ENCODE measurements at regions not wholly inside any gene's neighbourhood (a gene's known extent, or its start where the extent isn't known, plus 50 kb on each side); places are given as distances from the start of the nearest gene placed in this dataset.

DNA sequence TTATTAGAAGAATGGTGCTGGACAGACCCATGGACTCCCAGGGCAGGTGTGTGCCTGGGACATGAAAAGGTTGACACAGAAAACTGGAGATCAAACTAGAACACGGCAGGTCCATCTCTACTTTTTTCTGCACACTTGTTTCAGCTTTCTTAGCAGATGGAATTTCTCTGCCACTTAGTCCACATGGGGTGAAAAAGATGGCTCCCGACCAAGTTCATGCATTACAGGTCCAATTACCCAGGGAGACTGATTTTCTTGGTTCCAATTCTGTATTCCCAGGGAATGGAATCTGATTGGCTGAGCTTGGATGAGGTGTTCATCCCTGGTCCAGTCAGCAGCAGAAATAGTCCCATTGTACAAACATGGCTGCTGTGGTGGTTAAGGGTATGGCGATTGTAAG lies 238.9 kb upstream of the SRRM4 start:
- no peak for DNase-seq (ENCODE audit: low spot score)

DNA sequence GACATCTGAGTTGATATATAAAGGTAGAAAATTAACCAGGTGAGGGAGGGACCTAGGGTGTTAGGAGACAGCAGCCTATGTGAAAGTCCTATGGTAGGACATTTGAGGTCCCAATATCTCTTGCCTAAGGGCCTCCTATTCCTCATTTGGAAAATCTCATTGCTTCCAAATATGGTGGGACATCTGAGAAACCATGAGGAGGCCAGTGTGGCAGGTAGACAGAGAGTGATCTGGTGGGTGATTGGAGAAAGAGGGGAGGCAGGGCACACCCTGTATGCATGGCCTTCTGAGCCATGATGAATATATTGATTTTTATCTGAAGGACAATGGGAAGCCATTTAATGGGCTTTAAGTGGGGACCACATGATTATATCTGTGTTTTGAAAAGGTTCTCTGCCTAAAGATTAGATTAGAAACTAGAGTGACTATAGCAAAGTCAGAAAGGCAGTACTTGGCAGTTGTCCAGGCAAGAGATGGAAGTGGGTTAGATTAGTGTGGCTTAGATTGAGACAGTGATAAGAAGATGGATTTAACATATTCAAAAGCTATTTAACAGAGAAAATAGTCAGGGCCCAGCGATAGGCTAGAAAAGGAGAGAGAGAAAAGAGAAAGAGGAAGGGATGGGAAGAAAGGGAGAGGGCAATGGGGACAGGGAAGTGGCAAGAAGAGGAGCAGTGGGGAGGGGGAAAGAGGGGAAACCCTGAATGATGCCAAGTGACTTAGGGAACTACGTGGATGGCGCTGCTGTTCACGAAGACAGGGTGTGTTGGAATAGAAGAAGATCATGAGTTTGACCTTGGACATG lies 237.2 kb upstream of the SRRM4 start:
- TF ChIP-seq, protein P1, sequence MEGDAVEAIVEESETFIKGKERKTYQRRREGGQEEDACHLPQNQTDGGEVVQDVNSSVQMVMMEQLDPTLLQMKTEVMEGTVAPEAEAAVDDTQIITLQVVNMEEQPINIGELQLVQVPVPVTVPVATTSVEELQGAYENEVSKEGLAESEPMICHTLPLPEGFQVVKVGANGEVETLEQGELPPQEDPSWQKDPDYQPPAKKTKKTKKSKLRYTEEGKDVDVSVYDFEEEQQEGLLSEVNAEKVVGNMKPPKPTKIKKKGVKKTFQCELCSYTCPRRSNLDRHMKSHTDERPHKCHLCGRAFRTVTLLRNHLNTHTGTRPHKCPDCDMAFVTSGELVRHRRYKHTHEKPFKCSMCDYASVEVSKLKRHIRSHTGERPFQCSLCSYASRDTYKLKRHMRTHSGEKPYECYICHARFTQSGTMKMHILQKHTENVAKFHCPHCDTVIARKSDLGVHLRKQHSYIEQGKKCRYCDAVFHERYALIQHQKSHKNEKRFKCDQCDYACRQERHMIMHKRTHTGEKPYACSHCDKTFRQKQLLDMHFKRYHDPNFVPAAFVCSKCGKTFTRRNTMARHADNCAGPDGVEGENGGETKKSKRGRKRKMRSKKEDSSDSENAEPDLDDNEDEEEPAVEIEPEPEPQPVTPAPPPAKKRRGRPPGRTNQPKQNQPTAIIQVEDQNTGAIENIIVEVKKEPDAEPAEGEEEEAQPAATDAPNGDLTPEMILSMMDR (IDR thresholded peaks at IDR 0.05; ENCODE audit: extremely low read depth, missing control alignments) = no peak
- DNase-seq (ENCODE audit: low spot score) = no peak

More for the DNA sequence above, 238.9 kb upstream of the SRRM4 start:
- TF ChIP-seq, protein P1 (IDR thresholded peaks at IDR 0.05; ENCODE audit: extremely low read depth, missing control alignments) = no peak

DNA sequence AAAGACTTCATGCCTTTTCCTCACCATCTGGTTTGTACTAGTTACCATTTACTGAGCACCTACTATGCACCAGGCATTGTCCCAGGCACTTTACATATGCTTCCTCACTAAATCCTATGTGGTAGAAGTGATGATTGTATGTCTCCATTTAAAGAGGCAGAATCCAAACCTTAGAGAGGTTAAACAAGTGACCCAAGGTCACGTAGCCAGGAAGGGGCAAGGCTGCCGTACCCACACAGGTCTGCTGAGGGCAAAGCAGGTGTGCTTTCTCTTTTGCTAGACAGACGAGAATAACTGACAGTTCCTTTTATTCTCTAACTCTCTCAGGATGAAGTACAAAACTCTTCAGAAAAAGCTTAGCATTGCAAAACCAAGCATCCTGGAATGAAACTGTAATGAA lies 235.2 kb upstream of the SRRM4 start:
- DNase-seq (ENCODE audit: low spot score) = no peak
- TF ChIP-seq, protein P1 (IDR thresholded peaks at IDR 0.05; ENCODE audit: extremely low read depth, missing control alignments) = no peak

DNA sequence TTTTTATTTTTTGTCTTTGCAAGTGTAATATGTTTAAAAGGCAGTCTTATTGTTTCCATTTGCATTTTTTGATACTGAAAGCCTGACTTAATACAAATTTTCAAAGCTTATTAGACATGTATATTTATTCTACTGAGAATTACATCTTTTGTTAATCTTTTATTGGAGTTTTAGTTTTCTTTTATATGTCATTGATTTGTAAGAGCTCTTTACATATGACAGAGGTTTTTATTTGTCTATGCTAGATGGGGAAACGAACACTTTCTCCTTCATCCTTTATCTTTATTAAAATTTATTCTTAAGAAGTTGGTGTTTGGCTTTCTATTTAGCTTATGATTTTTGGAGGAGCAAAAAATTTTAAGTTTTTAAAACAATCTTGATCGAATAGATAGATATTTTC lies 234.4 kb upstream of the SRRM4 start:
- TF ChIP-seq, protein P1 (IDR thresholded peaks at IDR 0.05; ENCODE audit: extremely low read depth, missing control alignments) = no peak
- DNase-seq (ENCODE audit: low spot score) = no peak

DNA sequence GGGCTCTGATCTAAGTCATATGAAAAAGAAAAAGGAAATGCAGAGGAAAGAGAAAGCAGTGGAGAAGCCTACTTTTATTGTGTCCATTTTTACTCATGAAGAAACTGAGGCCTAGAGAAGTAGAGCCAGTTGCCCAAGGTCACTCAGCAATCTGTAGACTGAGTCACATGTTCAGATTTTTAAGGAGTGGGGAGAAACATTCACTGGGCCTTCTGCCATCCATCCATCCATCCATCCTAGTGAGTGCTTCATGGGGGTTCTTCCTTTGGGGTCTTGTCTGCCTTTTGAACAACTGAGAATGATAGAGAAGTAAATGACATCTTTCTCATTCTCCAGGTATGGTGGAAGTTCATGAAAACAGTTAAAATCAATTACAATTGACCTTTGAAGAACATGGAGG lies 233.6 kb upstream of the SRRM4 start:
- TF ChIP-seq, protein P1 (IDR thresholded peaks at IDR 0.05; ENCODE audit: extremely low read depth, missing control alignments) = no peak
- DNase-seq (ENCODE audit: low spot score) = no peak

DNA sequence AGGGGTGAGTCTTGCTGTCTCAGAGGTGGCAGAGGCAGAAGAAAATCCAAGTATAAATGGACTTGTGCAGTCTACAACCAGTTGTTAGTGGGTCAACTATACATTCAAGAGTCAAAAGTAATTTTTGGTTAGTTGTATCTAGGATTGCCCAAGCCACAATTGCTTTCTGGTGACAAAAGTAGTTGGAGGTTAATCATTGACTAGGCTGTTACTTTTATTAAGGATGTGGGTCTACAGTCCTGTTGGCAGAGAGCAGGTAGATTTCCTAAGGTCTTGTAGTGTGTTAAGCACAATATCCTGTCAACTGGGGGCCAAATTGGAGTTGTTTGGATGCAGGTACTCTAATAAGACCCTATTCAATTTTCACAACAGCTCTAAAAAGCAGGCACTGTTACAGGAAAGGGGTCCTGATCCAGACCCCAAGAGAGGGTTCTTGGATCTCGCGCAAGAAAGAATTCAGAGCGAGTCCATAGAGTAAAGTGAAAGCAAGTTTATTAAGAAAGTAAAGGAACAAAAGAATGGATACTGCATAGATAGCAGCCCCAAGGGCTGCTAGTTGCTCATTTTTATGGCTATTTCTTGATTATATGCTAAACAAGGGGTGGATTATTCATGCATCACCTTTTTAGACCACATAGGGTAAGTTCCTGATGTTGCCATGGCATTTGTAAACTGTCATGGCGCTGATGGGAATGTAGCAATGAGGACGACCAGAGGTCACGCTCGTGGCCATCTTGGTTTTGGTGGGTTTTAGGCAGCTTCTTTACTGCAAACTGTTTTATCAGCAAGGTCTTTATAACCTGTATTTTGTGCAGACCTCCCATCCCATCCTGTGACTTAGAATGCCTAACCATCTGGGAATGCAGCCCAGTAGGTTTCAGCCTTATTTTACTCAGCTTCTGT lies 232.6 kb upstream of the SRRM4 start:
- TF ChIP-seq, protein P1 (IDR thresholded peaks at IDR 0.05; ENCODE audit: extremely low read depth, missing control alignments) = no peak
- DNase-seq (ENCODE audit: low spot score) = no peak

DNA sequence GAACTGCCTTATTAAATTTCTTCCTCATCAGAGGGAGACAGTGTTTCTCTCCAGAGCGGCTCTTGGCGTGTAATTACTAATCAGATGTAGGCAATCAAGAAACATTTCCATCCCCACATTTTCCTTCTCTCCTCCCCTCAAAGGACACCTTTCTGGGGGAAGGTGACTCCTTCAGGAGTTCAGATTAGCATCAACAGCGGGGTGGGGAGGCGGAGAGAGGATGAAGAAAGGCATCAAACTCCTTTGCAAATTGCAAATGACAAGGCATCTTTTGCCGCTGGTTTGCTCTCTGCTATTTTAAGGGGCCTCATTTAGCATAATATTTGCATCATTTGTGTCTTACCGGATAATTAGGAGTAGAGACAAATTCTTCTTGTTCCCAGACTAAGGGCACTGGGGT lies 231.7 kb upstream of the SRRM4 start:
- DNase-seq (ENCODE audit: low spot score) = no peak
- TF ChIP-seq, protein P1 (IDR thresholded peaks at IDR 0.05; ENCODE audit: extremely low read depth, missing control alignments) = no peak

Data from GM20000 (cell line).